ENCODE measurements at regions not wholly inside any gene's neighbourhood (a gene's known extent, or its start where the extent isn't known, plus 50 kb on each side); places are given as distances from the start of the nearest gene placed in this dataset.

- TF ChIP-seq POLR2A (IDR thresholded peaks at IDR 0.05): no peak
- no peak for TF ChIP-seq CTCF (IDR thresholded peaks at IDR 0.05)
These were observed 420.4 kb downstream of the HTR7 start for GRCh38 chr10:90437452-90437851.

Measured in adrenal gland (tissue), 5 donors.